Spleen (tissue), 11 donors: ENCODE measurements at regions not wholly inside any gene's neighbourhood (a gene's known extent, or its start where the extent isn't known, plus 50 kb on each side); places are given as distances from the start of the nearest gene placed in this dataset.
"Not testable (repeated sequence)": the region's sequence is repeated elsewhere in the genome, so short reads cannot be mapped to it uniquely, and the experiment has no call there.

Source experiments
- DNase-seq: peaks from one replicate; pipeline ENCODE4 v3.0.0-alpha.2; 2020
- H3K27ac ChIP-seq, 8 donors: fragments of 200-600 bp; sonication (generic) in 7 of 8; 1 replicate in 4 of 8; 2 replicates in 4 of 8; pipeline versions ENCODE4 v1.5.0 to v1.8.0; 2016 to 2021; ENCODE audit warnings: inconsistent platforms in 4 of 8, mild to moderate bottlenecking in 4 of 8, moderate library complexity in 1 of 8
- H3K27me3 ChIP-seq, 7 donors: fragments of 200-600 bp; sonication (generic) in 6 of 7; replicated peaks in 1 of 7; 1 replicate in 4 of 7; 2 replicates in 3 of 7; pipeline versions ENCODE4 v1.5.0 to v1.8.0; 2016 to 2021; ENCODE audit warnings: inconsistent platforms in 3 of 7, mild to moderate bottlenecking in 1 of 7
- H3K36me3 ChIP-seq, 6 donors: fragments of 200-600 bp; sonication (generic) in 5 of 6; 1 replicate in 4 of 6; 2 replicates in 2 of 6; pipeline versions ENCODE4 v1.5.0 to v1.8.0; 2016 to 2021; ENCODE audit warnings: inconsistent platforms in 2 of 6
- H3K4me1 ChIP-seq, 6 donors: fragments of 200-600 bp; sonication (generic) in 5 of 6; 1 replicate in 3 of 6; 2 replicates in 3 of 6; pipeline versions ENCODE4 v1.5.0 to v1.8.0; 2016 to 2021; ENCODE audit warnings: inconsistent platforms in 3 of 6
- H3K4me3 ChIP-seq, 8 donors: fragments of 200-600 bp; sonication (generic) in 7 of 8; 1 replicate in 4 of 8; 2 replicates in 4 of 8; pipeline versions ENCODE4 v1.5.0 to v1.8.0; 2016 to 2021; ENCODE audit warnings: inconsistent platforms in 4 of 8, mild to moderate bottlenecking in 4 of 8, moderate library complexity in 2 of 8
- H3K9me3 ChIP-seq, 8 donors: fragments of 200-600 bp; sonication (generic) in 7 of 8; 1 replicate in 4 of 8; 2 replicates in 4 of 8; pipeline versions ENCODE4 v1.5.0 to v1.8.0; 2016 to 2021; ENCODE audit warnings: inconsistent platforms in 4 of 8
- POLR2A ChIP-seq, 3 donors: fragments of 450-650 bp; IDR thresholded peaks; one replicate each; pipeline ENCODE4 v1.5.1; 2017; ENCODE audit warnings: antibody characterized with exemption in 3 of 3, mild to moderate bottlenecking in 1 of 3
- POLR2AphosphoS5 ChIP-seq, 3 donors: sonication (generic); formaldehyde crosslinking; IDR thresholded peaks; one replicate each; pipeline ENCODE4 v1.5.1; 2017; ENCODE audit warnings: antibody characterized with exemption in 3 of 3
- WGBS, 5 donors: extraction: QIAGEN DNeasy Blood & Tissue Kit in 3 of 5; methylation state at CpG; one replicate each; pipeline versions ENCODE4 v1.1.5 to v1.1.7; 2013 to 2018; 5-methylcytosine and 5-hydroxymethylcytosine counted together
- intact Hi-C: fragments of 100-400 bp; cut with DNase I; formaldehyde crosslinking; loops from one replicate; pipeline ENCODE4 v1.15.0; 2023; ENCODE audit warnings: low total_unique reads
- TF ChIP-seq, protein P1 (sequence below), 11 experiments: fragments of 200-600 bp in 7 of 11; fragments of 450-650 bp in 4 of 11; sonication (generic) in 4 of 11; IDR thresholded peaks in 8 of 11; conservative IDR thresholded peaks in 3 of 11; 1 replicate in 7 of 11; 2 replicates in 4 of 11; pipeline versions ENCODE4 v1.4.0 to v1.8.0; 2016 to 2021; ENCODE audit warnings: antibody characterized with exemption in 11 of 11, inconsistent platforms in 4 of 11, mild to moderate bottlenecking in 1 of 11
- donor health status: healthy with polysubstance abuse.
- donor health status: DM: no; HTN: no; CAD: no; lungs with moderate emphysema.
- donor health status: DM: no; HTN: no; CAD: no.
- donor health status: Bipolar disorder and iron deficiency.
- donor health status: healthy.
- donor health status: DM: no; HTN: no; CAD: no.
- donor health status: DM: yes; HTN: yes; CAD: no.

DNA sequence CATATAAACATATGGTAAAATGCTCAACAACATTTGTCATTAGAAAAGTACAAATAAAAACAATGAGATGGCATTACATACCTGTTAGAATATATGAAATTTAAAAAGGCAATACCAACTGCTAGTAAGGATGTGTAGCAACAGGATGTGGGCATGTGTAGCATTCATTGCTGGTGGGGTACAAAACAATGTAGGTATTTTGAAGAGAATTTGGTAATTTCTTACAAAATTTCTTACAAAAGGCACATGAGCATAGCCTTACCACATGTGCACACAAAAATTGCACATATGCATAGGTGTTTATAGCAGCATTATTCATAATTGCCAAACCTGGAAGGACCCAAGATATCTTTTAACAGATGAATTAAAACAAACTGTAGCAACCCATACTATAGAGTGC, 1355.1 kb upstream of the CITED2 start:
- Histone ChIP-seq H3K4me1 (no peaks in the 10 kb centered on the region), H3K36me3 (no peaks in the 10 kb centered on the region), H3K27me3 (no peaks in the 10 kb centered on the region), H3K9me3 (no peaks in the 10 kb centered on the region), H3K4me3 (no peak overlapping the region), H3K27ac (no peak overlapping the region)
- TF ChIP-seq POLR2AphosphoS5 (IDR thresholded peaks at IDR 0.05), result no peak
- no peak for DNase-seq
- intact Hi-C loops, result no loop called here

DNA sequence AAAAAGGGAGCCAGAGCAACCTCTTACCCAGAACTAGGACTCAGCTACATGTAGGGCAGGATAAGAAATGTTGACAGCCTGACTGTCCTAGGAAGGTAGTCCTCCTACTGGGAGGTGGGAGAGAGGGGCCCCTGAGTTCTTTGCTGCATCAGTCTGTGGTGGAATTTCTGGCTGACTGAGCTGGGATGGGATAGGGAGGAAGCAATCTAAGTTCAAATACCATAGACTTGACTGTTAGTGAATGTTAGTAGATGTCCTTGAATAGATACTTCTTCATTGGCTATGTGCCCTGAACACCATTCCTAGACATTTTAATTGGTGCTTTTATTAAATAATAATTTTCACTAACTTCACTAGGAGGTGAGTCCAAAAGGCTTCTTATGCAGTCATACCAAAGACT, 1343.6 kb upstream of the CITED2 start:
- Histone ChIP-seq H3K36me3 (no peaks in the 10 kb centered on the region), H3K27me3 (no peaks in the 10 kb centered on the region), H3K4me1 (no peaks in the 10 kb centered on the region), H3K9me3 (peaks cover 0 to 20% (median 15%) of the 10 kb centered on the region in 8 donors), H3K27ac (no peak overlapping the region), H3K4me3 (no peak overlapping the region)
- intact Hi-C loops, result no loop called here
- DNase-seq, result no peak
- TF ChIP-seq POLR2AphosphoS5 (IDR thresholded peaks at IDR 0.05) (no peak), POLR2A (IDR thresholded peaks at IDR 0.05) (no peak)
- TF ChIP-seq, protein P1, sequence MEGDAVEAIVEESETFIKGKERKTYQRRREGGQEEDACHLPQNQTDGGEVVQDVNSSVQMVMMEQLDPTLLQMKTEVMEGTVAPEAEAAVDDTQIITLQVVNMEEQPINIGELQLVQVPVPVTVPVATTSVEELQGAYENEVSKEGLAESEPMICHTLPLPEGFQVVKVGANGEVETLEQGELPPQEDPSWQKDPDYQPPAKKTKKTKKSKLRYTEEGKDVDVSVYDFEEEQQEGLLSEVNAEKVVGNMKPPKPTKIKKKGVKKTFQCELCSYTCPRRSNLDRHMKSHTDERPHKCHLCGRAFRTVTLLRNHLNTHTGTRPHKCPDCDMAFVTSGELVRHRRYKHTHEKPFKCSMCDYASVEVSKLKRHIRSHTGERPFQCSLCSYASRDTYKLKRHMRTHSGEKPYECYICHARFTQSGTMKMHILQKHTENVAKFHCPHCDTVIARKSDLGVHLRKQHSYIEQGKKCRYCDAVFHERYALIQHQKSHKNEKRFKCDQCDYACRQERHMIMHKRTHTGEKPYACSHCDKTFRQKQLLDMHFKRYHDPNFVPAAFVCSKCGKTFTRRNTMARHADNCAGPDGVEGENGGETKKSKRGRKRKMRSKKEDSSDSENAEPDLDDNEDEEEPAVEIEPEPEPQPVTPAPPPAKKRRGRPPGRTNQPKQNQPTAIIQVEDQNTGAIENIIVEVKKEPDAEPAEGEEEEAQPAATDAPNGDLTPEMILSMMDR (IDR thresholded peaks at IDR 0.05 in 8 of 11, conservative IDR thresholded peaks at IDR 0.05 in 3 of 11), result no peak

DNA sequence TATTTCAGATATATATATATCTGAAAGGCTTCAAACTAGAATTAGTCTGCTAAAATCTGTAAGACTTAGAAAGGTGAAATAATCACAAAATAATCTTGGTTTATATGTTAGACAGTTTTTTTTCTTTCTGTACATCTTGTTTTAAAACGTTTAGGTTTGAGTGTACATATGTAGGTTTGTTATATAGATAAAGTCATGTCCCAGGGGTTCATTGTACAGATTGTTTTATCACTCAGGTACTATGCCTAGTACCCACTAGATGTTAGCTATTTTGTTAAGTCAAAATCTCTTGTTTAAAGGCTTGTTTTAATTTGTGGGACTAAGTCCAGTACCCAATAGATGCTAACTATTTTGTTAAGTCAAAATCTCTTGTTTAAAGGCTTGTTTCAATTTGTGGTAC, 1339.0 kb upstream of the CITED2 start:
- Histone ChIP-seq H3K27me3 (no peaks in the 10 kb centered on the region), H3K36me3 (no peaks in the 10 kb centered on the region), H3K4me1 (no peaks in the 10 kb centered on the region), H3K4me3 (no peak overlapping the region), H3K27ac (no peak overlapping the region), H3K9me3 (peaks cover 0 to 20% (median 15%) of the 10 kb centered on the region in 8 donors)
- intact Hi-C loops, result no loop called here
- no peak for DNase-seq
- TF ChIP-seq POLR2AphosphoS5 (IDR thresholded peaks at IDR 0.05), result no peak
- TF ChIP-seq, protein P1 (IDR thresholded peaks at IDR 0.05 in 8 of 11, conservative IDR thresholded peaks at IDR 0.05 in 3 of 11), result no peak
- TF ChIP-seq POLR2A (IDR thresholded peaks at IDR 0.05), result no peak
- WGBS, 5 donors, result 64 to 83% (median 65%) methylated on average over 1 of the region's 1 CpG

DNA sequence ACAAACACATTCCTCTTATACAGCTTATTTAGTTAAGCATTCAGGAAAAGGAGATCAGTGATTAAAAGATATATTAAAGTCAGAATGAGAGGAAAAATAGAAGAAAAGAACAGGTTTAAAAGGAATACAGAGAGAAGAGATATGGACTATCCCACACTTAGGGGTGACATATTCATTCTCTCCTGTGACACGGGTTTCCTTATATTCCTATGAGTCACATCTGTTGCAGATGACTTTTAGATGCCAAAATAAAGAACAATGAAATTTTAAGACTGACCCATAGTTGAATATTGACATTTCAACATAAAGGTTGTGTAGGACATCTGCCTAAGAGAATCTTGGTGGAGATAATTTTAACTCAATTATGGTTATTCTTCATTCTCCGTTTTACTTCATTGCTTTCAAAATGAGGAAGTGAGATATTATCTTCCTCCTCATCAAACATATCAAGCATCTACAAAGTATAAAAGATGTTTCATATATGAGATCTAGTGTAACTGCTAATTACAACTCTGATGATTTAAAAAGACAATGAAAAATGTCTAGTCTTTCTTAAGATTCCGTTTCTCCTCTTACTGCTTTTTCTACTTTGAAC, 1336.7 kb upstream of the CITED2 start:
- TF ChIP-seq, protein P1 (IDR thresholded peaks at IDR 0.05 in 8 of 11, conservative IDR thresholded peaks at IDR 0.05 in 3 of 11), result no peak
- TF ChIP-seq POLR2AphosphoS5 (IDR thresholded peaks at IDR 0.05) (no peak), POLR2A (IDR thresholded peaks at IDR 0.05) (no peak)
- intact Hi-C loops, result no loop called here
- 48 to 62% (median 53%) methylated on average over 3 of the region's 3 CpGs for WGBS, 5 donors
- H3K9me3 ChIP-seq, result peaks cover 0 to 9% (median 6%) of the 10 kb centered on the region in 8 donors
- H3K36me3 ChIP-seq, result no peaks in the 10 kb centered on the region
- H3K27me3 ChIP-seq, result no peaks in the 10 kb centered on the region
- H3K4me1 ChIP-seq, result no peaks in the 10 kb centered on the region
- H3K4me3 ChIP-seq, result no peak overlapping the region
- no peak for DNase-seq
- no peak overlapping the region for H3K27ac ChIP-seq

DNA sequence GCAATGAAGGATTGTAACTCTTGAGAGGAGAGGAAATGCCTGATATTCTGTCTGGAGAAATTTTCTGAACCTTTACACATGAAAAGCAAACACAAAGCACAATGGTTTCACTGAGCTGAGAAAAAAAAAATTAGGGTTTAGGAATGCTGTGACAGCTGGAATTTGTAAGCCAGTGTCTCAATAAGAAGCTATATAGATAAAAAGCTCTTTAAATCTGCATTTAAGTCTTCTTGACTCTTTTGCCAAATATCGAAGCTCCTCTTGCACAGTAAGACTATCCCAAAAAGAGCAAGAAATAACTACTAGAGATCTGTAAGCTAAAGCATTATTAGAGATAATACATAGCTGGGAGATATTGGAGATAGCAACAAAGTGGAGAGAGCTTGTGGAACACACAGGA, 1334.0 kb upstream of the CITED2 start:
- no peak for DNase-seq
- peaks cover 0 to 6% (median 0%) of the 10 kb centered on the region in 8 donors for H3K9me3 ChIP-seq
- no peak overlapping the region for H3K27ac ChIP-seq
- no peaks in the 10 kb centered on the region for H3K4me1 ChIP-seq
- WGBS, 5 donors, result 69 to 81% (median 79%) methylated on average over 1 of the region's 1 CpG
- H3K4me3 ChIP-seq, result no peak overlapping the region
- no peak for TF ChIP-seq POLR2A (IDR thresholded peaks at IDR 0.05)
- TF ChIP-seq, protein P1 (IDR thresholded peaks at IDR 0.05 in 8 of 11, conservative IDR thresholded peaks at IDR 0.05 in 3 of 11), result no peak
- intact Hi-C loops, result no loop called here
- H3K36me3 ChIP-seq, result no peaks in the 10 kb centered on the region
- no peaks in the 10 kb centered on the region for H3K27me3 ChIP-seq

DNA sequence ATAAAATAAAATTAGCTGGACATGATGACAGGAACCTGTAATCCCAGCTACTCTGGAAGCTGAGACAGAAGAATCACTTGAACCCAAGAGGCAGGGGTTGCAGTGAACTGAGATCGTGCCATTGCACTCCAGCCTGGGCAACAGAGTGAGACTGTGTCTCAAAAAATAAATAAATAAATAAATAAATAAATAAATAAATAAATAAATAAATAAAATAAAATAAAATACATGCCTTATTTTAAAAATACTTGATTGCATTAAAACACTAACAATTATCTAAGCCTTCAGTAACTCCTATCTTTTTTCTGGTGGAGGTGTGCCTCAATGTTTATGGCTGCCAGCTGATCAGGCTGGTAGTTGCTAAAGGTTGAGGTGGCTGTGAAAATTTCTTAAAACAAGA, 1329.6 kb upstream of the CITED2 start:
- H3K27me3 ChIP-seq, H3K36me3 ChIP-seq, H3K4me1 ChIP-seq, intact Hi-C loops, DNase-seq, H3K4me3 ChIP-seq, H3K27ac ChIP-seq: not testable (repeated sequence)
- H3K9me3 ChIP-seq, result peaks cover 0 to 11% (median 0%) of the 10 kb centered on the region in 8 donors
- 79 to 96% (median 86%) methylated on average over 1 of the region's 1 CpG for WGBS, 5 donors
